ENCODE measurements at regions not wholly inside any gene's neighbourhood (a gene's known extent, or its start where the extent isn't known, plus 50 kb on each side); places are given as distances from the start of the nearest gene placed in this dataset.

GRCh38 chr3:110139821-110140220 is 802.5 kb upstream of the DPPA4 start:
- Histone ChIP-seq H3K79me2 (replicated peaks; ENCODE audit: insufficient read depth, low read length) (no peaks in the 10 kb centered on the region), H3K36me3 (ENCODE audit: insufficient read depth, low read length) (no peaks in the 10 kb centered on the region), H3K27ac (ENCODE audit: low read length) (no peak overlapping the region), H3K9me3 (ENCODE audit: low read length) (peaks cover 6% of the 10 kb centered on the region), H3K9me2 (ENCODE audit: insufficient read depth, low read length) (no peaks in the 10 kb centered on the region), H3K27me3 (ENCODE audit: insufficient read depth, low read depth, low read length) (no peaks in the 10 kb centered on the region), H3K9ac (ENCODE audit: low read length) (no peak overlapping the region), H4K20me1 (ENCODE audit: insufficient read depth) (no peaks in the 10 kb centered on the region), H3K4me3 (ENCODE audit: low read length) (no peak overlapping the region), H2AFZ (ENCODE audit: low read depth, low read length) (no peak overlapping the region), H3K4me2 (ENCODE audit: low read length) (no peak overlapping the region), H3F3A (ENCODE audit: insufficient read depth, low read length, poor library complexity, severe bottlenecking) (no peaks in the 10 kb centered on the region)
- TF ChIP-seq CTCF (IDR thresholded peaks at IDR 0.05; ENCODE audit: poor library complexity, severe bottlenecking) = no peak
- TF ChIP-seq SMC3 (conservative IDR thresholded peaks at IDR 0.05; ENCODE audit: poor library complexity) = no peak
- no peak for TF ChIP-seq RAD21 (conservative IDR thresholded peaks at IDR 0.05)
- TF ChIP-seq, protein P1, sequence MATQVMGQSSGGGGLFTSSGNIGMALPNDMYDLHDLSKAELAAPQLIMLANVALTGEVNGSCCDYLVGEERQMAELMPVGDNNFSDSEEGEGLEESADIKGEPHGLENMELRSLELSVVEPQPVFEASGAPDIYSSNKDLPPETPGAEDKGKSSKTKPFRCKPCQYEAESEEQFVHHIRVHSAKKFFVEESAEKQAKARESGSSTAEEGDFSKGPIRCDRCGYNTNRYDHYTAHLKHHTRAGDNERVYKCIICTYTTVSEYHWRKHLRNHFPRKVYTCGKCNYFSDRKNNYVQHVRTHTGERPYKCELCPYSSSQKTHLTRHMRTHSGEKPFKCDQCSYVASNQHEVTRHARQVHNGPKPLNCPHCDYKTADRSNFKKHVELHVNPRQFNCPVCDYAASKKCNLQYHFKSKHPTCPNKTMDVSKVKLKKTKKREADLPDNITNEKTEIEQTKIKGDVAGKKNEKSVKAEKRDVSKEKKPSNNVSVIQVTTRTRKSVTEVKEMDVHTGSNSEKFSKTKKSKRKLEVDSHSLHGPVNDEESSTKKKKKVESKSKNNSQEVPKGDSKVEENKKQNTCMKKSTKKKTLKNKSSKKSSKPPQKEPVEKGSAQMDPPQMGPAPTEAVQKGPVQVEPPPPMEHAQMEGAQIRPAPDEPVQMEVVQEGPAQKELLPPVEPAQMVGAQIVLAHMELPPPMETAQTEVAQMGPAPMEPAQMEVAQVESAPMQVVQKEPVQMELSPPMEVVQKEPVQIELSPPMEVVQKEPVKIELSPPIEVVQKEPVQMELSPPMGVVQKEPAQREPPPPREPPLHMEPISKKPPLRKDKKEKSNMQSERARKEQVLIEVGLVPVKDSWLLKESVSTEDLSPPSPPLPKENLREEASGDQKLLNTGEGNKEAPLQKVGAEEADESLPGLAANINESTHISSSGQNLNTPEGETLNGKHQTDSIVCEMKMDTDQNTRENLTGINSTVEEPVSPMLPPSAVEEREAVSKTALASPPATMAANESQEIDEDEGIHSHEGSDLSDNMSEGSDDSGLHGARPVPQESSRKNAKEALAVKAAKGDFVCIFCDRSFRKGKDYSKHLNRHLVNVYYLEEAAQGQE (IDR thresholded peaks at IDR 0.05; ENCODE audit: borderline replicate concordance) = no peak
- no peak for TF ChIP-seq EP300 (conservative IDR thresholded peaks at IDR 0.05; ENCODE audit: poor library complexity, severe bottlenecking)
- TF ChIP-seq POLR2AphosphoS5 (IDR thresholded peaks at IDR 0.05) = no peak
- no peak for TF ChIP-seq EZH2 (IDR thresholded peaks at IDR 0.05; ENCODE audit: borderline replicate concordance, insufficient read depth, low read length, poor library complexity, severe bottlenecking)
- TF ChIP-seq TAF1 (IDR thresholded peaks at IDR 0.05; ENCODE audit: low read depth) = no peak
- no peak for TF ChIP-seq MXI1 (conservative IDR thresholded peaks at IDR 0.05; ENCODE audit: poor library complexity, severe bottlenecking)

DNA sequence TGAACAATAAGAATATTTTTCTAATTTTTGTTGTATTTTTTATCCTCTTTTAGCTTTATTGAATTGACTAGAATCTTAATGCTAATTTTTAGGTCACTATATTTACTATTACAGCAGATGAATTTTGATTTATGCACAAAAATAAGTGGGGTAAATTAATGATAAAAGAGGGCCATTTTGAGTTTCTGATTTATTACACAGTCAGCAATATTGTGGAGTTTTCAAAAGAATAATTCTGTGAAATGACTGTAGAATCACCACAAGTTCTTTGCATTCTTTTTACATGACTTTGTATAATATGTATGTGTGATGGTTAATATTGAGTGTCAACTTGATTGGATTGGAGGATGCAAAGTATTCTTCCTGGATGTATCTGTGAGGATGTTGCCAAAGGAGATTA is 812.4 kb upstream of the DPPA4 start:
- Histone ChIP-seq H3K36me3 (ENCODE audit: insufficient read depth, low read length) (no peaks in the 10 kb centered on the region), H2AFZ (ENCODE audit: low read depth, low read length) (no peak overlapping the region), H3K79me2 (replicated peaks; ENCODE audit: insufficient read depth, low read length) (no peaks in the 10 kb centered on the region), H3K27me3 (ENCODE audit: insufficient read depth, low read depth, low read length) (no peaks in the 10 kb centered on the region), H3K4me3 (ENCODE audit: low read length) (no peak overlapping the region), H3K27ac (ENCODE audit: low read length) (no peak overlapping the region), H3K9ac (ENCODE audit: low read length) (no peak overlapping the region), H3F3A (ENCODE audit: insufficient read depth, low read length, poor library complexity, severe bottlenecking) (no peaks in the 10 kb centered on the region), H4K20me1 (ENCODE audit: insufficient read depth) (no peaks in the 10 kb centered on the region), H3K9me3 (ENCODE audit: low read length) (peaks cover 3% of the 10 kb centered on the region), H3K4me2 (ENCODE audit: low read length) (no peak overlapping the region), H3K9me2 (ENCODE audit: insufficient read depth, low read length) (no peaks in the 10 kb centered on the region)
- TF ChIP-seq EZH2 (IDR thresholded peaks at IDR 0.05; ENCODE audit: borderline replicate concordance, insufficient read depth, low read length, poor library complexity, severe bottlenecking) (no peak), TAF1 (IDR thresholded peaks at IDR 0.05; ENCODE audit: low read depth) (no peak), RAD21 (conservative IDR thresholded peaks at IDR 0.05) (no peak), MXI1 (conservative IDR thresholded peaks at IDR 0.05; ENCODE audit: poor library complexity, severe bottlenecking) (no peak), SMC3 (conservative IDR thresholded peaks at IDR 0.05; ENCODE audit: poor library complexity) (no peak), CTCF (IDR thresholded peaks at IDR 0.05; ENCODE audit: poor library complexity, severe bottlenecking) (no peak), POLR2AphosphoS5 (IDR thresholded peaks at IDR 0.05) (no peak), EP300 (conservative IDR thresholded peaks at IDR 0.05; ENCODE audit: poor library complexity, severe bottlenecking) (no peak)
- TF ChIP-seq, protein P1 (IDR thresholded peaks at IDR 0.05; ENCODE audit: borderline replicate concordance) = no peak
